Endothelial cell (in vitro differentiated cells): ENCODE measurements at regions not wholly inside any gene's neighbourhood (a gene's known extent, or its start where the extent isn't known, plus 50 kb on each side); places are given as distances from the start of the nearest gene placed in this dataset.

Experiments used
- DNase-seq: peaks from one replicate; pipeline ENCODE4 v3.0.0; 2021; ENCODE audit warnings: low spot score
- H3K27ac Mint-ChIP-seq: one replicate; pipeline ENCODE4 v1.8.0; 2021; ENCODE audit warnings: mixed read lengths, inconsistent platforms; ENCODE audit not compliant: unreplicated experiment
- H3K27me3 Mint-ChIP-seq: one replicate; pipeline ENCODE4 v1.8.0; 2021; ENCODE audit warnings: mild to moderate bottlenecking, moderate library complexity, mixed read lengths, inconsistent platforms; ENCODE audit not compliant: unreplicated experiment
- H3K36me3 Mint-ChIP-seq: one replicate; pipeline ENCODE4 v1.8.0; 2021; ENCODE audit warnings: mild to moderate bottlenecking, low read depth, mixed read lengths, inconsistent platforms; ENCODE audit not compliant: unreplicated experiment
- H3K4me1 Mint-ChIP-seq: one replicate; pipeline ENCODE4 v1.8.0; 2021; ENCODE audit warnings: mild to moderate bottlenecking, mixed read lengths, inconsistent platforms; ENCODE audit not compliant: unreplicated experiment
- H3K4me3 Mint-ChIP-seq: one replicate; pipeline ENCODE4 v1.8.0; 2021; ENCODE audit warnings: mild to moderate bottlenecking, mixed read lengths, inconsistent platforms; ENCODE audit not compliant: unreplicated experiment
- H3K9me3 Mint-ChIP-seq: one replicate; pipeline ENCODE4 v1.8.0; 2021; ENCODE audit warnings: mixed read lengths, inconsistent platforms; ENCODE audit not compliant: unreplicated experiment
- TF ChIP-seq, protein P1 (sequence below): fragments of 200-600 bp; sonication (generic); IDR thresholded peaks from one replicate; pipeline ENCODE4 v1.5.0; 2021; ENCODE audit warnings: antibody characterized with exemption; ENCODE audit not compliant: unreplicated experiment

DNA sequence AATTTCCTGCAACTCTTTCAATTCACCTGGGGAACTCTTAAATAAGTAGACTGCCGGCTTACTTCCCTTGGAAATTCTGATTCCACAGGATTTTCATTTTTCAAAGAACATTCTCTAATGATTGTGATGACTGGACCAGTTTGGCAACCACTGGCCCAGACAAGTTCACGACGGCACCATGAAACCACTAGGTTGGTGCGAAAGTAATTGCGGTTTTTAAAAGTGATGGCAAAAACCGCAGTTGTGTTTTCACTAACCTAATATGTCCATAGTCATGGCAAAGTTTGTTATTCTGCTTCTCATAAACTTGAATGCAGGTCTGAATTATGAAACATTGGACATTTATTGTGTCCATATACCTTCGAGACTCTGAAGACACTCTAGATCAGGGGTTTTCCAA, 317.2 kb downstream of the IRX1 start:
- no peak for DNase-seq
- H3K9me3 Mint-ChIP-seq, result peaks cover 5% of the 10 kb centered on the region
- H3K27ac Mint-ChIP-seq, result no peak overlapping the region
- H3K4me3 Mint-ChIP-seq, result no peak overlapping the region
- no peaks in the 10 kb centered on the region for H3K36me3 Mint-ChIP-seq
- peaks cover 4% of the 10 kb centered on the region for H3K27me3 Mint-ChIP-seq
- TF ChIP-seq, protein P1, sequence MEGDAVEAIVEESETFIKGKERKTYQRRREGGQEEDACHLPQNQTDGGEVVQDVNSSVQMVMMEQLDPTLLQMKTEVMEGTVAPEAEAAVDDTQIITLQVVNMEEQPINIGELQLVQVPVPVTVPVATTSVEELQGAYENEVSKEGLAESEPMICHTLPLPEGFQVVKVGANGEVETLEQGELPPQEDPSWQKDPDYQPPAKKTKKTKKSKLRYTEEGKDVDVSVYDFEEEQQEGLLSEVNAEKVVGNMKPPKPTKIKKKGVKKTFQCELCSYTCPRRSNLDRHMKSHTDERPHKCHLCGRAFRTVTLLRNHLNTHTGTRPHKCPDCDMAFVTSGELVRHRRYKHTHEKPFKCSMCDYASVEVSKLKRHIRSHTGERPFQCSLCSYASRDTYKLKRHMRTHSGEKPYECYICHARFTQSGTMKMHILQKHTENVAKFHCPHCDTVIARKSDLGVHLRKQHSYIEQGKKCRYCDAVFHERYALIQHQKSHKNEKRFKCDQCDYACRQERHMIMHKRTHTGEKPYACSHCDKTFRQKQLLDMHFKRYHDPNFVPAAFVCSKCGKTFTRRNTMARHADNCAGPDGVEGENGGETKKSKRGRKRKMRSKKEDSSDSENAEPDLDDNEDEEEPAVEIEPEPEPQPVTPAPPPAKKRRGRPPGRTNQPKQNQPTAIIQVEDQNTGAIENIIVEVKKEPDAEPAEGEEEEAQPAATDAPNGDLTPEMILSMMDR, result no peak
- H3K4me1 Mint-ChIP-seq, result no peaks in the 10 kb centered on the region

DNA sequence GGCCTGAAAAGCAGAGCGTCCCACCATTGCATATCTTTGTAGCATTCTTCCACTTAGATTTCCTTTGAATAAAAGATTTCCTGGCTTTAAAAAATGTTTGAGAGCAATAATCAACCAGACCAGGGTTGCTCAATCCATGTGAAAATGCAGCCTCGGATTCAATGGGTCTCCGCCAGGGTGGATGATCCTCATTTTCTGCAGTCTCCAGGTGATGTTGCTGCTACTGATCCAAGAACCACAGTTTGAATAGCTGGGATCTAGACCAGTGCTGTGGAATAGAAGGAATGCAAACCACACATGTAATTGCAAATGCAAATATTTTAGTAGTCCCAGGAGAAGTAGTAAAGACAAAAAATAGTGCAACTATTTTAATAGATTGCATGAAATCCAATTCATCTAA, 317.6 kb downstream of the IRX1 start:
- no peaks in the 10 kb centered on the region for H3K4me1 Mint-ChIP-seq
- no peak overlapping the region for H3K27ac Mint-ChIP-seq
- H3K9me3 Mint-ChIP-seq, result peaks cover 5% of the 10 kb centered on the region
- H3K36me3 Mint-ChIP-seq, result no peaks in the 10 kb centered on the region
- no peak for DNase-seq
- peaks cover 4% of the 10 kb centered on the region for H3K27me3 Mint-ChIP-seq
- TF ChIP-seq, protein P1, result no peak
- no peak overlapping the region for H3K4me3 Mint-ChIP-seq

DNA sequence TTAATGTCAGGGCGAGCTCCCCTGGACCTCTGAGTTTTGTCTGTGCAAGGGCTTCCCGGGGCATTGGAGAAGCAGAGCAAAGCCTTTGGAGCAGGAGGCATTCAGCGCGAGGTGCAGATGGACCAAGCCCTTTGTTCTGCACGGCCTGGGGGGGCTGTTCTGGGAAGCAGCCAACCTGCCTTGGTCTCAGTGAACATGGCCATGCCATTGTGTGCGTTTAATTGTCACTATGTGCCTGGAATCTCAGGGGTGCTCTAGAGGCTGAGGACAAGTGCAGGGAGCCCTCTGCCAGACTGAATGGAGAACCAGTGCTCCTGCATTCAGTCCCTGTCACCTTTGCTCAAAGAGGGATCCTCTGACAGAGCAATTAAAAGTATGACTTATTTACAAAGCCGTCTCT, 329.4 kb downstream of the IRX1 start:
- Mint-ChIP-seq H3K27ac (no peak overlapping the region), H3K9me3 (peaks cover 4% of the 10 kb centered on the region), H3K36me3 (no peaks in the 10 kb centered on the region), H3K4me1 (no peaks in the 10 kb centered on the region), H3K27me3 (peaks cover 1% of the 10 kb centered on the region), H3K4me3 (no peak overlapping the region)
- no peak for DNase-seq
- TF ChIP-seq, protein P1, result no peak

DNA sequence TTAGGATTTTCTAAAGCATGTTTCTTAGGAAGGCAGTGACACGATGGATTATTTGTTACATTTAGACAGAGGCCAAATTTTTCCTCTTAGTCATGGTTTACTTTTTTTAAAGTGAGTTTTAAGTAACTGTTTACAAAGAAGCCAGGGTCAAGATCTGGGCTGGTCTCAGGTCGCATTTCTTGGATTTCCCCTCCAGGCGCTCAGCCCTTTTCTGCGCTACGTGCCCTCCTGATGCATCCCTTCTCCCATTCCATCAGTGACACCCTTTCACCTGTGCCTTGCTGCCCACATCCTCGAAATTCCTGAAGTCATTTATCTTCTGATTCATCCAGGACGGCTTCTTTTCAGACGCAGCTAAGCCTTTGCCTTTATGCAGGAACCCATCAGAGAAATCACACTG, 330.3 kb downstream of the IRX1 start:
- Mint-ChIP-seq H3K4me3 (no peak overlapping the region), H3K9me3 (peaks cover 4% of the 10 kb centered on the region), H3K36me3 (no peaks in the 10 kb centered on the region), H3K27ac (no peak overlapping the region), H3K4me1 (no peaks in the 10 kb centered on the region), H3K27me3 (peaks cover 1% of the 10 kb centered on the region)
- DNase-seq, result no peak
- TF ChIP-seq, protein P1, result no peak

DNA sequence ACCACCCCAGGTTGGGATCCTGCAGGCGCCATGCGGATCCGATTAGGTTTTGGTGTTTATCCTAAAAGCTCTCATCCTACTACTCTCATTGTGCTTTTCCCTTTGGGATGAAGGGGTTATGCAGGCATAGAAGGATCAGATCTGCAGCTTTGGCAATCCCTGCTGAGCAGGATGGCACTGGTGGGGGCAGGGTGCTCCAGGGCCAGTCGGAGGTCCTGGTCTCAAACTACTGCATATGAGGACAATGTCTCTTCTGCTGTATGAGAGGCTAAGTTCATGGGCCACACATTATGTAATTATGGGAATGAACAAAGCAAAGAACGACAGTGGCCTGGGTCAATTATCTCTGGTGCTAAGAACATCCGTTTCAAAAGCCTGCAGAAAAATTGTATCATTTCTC, 334.2 kb downstream of the IRX1 start:
- Mint-ChIP-seq H3K27ac (no peak overlapping the region), H3K9me3 (peaks cover 4% of the 10 kb centered on the region), H3K36me3 (no peaks in the 10 kb centered on the region), H3K4me3 (no peak overlapping the region), H3K27me3 (peaks cover 1% of the 10 kb centered on the region), H3K4me1 (no peaks in the 10 kb centered on the region)
- TF ChIP-seq, protein P1, result no peak
- no peak for DNase-seq
